GM12873 (cell line): ENCODE measurements at regions not wholly inside any gene's neighbourhood (a gene's known extent, or its start where the extent isn't known, plus 50 kb on each side); places are given as distances from the start of the nearest gene placed in this dataset.

ENCODE experiments used
- TF ChIP-seq, protein P1 (sequence below): IDR thresholded peaks from 2 replicates; pipeline ENCODE4 v1.5.1; 2012; ENCODE audit warnings: low read depth, mild to moderate bottlenecking, moderate library complexity, low read length, control low read depth; ENCODE audit not compliant: insufficient read depth; ENCODE audit errors: missing control alignments

DNA sequence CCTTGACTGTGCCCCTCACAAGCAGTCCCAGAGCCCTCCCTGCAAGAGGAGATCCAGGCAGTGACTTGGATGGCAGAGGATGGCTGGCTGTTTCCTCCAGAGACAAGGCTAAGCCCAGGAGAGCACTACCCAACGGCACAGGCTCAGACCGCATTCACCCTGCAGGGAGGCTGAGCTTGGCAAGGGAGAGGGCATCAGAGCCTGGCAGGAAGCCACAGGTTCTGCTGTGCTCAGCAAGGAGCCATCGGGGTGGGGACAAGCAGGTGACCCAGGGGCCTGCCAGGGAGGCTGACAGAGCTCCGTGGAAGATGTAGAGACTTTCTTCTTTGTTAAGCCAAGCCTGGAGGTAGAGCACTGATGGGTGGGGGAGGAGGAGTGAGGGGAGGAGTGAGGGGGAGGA lies 159.2 kb upstream of the CST7 start:
- TF ChIP-seq, protein P1, sequence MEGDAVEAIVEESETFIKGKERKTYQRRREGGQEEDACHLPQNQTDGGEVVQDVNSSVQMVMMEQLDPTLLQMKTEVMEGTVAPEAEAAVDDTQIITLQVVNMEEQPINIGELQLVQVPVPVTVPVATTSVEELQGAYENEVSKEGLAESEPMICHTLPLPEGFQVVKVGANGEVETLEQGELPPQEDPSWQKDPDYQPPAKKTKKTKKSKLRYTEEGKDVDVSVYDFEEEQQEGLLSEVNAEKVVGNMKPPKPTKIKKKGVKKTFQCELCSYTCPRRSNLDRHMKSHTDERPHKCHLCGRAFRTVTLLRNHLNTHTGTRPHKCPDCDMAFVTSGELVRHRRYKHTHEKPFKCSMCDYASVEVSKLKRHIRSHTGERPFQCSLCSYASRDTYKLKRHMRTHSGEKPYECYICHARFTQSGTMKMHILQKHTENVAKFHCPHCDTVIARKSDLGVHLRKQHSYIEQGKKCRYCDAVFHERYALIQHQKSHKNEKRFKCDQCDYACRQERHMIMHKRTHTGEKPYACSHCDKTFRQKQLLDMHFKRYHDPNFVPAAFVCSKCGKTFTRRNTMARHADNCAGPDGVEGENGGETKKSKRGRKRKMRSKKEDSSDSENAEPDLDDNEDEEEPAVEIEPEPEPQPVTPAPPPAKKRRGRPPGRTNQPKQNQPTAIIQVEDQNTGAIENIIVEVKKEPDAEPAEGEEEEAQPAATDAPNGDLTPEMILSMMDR = no peak

DNA sequence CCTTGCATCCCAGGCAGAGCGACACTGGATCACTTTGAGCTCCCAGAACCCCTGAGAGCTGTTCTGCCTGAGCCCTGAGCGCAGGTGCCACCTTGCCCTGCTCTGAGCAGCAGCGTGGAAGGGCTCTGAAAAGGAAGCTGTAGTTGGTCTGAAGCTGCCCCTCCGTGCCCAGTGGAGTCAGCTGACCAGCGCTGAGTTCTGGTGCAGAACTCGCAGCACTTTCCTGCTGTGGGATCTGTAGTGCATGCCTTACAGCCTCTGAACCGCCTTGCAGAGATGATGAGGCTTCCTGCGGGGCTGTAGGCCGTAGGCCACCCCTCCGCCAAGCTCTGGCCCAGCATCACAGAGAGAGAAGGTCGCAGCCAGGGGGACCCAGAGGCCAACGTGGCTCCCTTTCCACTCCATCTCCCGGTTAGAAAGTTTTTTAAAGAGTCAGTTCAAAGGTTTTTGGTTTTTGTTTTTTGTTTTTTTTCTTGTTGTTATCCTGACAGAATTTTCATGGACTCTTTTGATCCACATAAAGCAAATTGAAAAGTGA lies 158.3 kb upstream of the CST7 start:
- TF ChIP-seq, protein P1 = no peak

DNA sequence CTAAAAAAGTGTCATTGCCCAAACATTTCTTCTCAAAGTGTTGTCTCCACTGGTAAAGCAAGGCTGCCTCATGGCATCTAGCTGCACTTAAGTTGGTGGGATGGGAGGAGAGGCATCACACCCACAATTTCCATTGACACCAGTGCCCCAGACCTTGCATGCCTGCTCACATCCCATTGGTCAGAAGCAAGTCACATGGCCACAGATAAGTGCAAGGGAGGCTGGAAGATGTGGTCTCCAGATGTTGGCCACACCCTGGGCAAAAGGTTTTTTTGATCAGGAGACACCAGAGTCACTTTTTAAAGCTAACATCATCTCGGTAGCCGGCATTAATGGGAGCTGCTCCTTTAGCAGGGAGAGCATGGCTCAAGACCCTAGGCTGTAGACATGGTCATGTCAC lies 157.1 kb upstream of the CST7 start:
- TF ChIP-seq, protein P1 = no peak

DNA sequence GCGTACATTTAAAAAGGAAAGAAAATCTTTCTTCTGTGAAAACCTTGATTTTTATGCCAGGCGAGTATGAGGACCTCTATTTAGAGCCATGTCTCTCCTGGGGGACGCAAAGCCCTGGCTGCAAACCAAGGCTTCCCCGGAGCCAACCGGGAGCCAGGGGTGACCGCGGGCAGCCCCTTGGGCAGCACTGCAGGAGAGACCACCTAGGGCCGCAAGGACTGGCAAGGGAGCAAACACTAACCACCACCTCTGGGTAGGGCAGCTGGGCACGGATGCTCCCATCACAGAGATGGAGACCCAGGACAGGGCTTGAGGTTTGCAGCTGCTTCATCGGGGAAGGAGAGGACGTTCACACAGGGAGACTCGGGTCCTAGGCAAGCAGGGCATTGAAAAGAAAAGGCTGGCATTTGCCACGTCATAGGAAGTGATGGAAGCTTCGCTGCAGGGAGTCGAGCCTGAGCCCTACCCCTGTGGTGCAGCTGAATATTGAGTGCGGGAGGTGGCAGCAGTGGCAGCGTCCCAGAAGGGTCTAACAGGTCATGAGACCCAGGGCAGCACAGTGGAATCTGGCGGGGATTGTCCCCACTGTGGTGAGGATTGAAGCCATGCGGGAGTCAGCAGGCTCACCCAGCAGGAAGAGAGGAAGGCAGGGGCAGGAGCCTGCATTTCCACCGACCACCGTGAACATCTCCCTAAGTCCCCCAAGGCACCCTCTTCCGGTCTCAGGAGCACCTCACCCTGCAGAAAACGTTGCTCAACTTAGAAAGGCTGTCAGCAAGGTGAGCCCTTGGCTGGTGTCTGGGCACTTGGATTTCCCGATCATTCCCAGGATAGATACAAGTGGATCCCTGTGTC lies 156.2 kb upstream of the CST7 start:
- TF ChIP-seq, protein P1 = no peak

DNA sequence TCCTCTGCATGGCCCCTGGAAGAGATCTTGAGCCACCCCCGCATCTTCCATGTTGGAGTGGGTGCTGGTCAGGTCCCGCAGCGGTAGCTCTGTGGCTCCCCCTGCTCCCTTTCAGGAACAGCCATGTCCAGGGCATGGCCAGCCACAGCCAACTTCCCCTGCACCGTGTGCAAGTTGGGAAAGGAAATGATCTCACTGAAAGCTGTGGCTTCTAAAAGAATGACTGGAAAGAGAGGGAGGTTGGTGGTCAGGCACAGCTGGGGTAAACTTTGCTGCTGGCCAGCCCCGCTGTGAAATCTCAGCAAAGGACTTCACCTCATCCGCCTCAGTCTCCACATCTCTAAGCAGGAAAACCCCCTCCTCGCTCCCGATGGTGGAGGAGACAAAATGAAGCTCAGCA lies 153.6 kb upstream of the CST7 start:
- TF ChIP-seq, protein P1 = no peak

DNA sequence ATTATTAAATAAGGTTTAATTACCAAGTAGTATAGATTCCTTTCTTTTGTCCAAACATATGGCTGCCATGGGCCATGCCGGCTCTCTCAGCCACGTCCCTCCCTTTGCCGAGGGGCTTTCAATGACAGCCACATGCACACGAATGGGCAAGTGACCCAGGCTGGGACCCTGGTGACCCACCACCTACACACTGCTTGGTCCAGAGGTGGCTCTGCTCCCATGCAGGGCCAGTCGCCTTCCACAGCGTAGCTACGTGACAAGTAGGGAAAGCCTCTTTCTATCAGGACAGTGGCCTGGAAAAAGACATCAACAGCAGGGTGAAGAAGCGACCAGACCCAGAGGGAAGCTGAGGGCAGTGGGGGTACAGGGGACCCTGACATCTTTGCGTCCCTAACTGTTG lies 152.8 kb upstream of the CST7 start:
- TF ChIP-seq, protein P1 = no peak

DNA sequence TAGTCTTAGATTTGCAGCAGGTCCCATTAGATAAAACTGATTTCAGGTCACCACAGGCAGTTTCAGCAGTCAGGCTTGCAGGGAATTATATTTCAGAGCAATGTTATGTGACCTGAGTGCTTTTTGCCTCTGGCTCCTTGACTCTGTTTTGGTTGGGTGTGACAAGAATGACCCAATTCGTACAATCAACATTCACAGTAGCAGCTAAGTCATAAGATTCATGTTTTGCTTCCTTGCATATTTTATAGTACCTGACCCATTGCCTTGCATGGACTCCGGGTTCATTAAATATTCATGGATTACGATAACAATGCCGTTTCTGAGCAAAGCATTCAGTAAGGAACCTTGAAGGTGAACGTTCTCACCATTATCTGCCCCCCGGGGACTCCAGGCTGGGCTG lies 152.0 kb upstream of the CST7 start:
- TF ChIP-seq, protein P1 = no peak
